NCI-H1417 treated with DMSO at 0.1 percent for 48 hours (cell line): ENCODE measurements at regions not wholly inside any gene's neighbourhood (a gene's known extent, or its start where the extent isn't known, plus 50 kb on each side); places are given as distances from the start of the nearest gene placed in this dataset.
A peak's percentile ranks its signal among the peaks of the same experiment; 100 is the strongest.

Source experiments
- DNase-seq: peaks from one replicate; lab custom pipeline; 2025; lab: John Stamatoyannopoulos, UW

GRCh38 chr5:99133921-99134320, 205.1 kb upstream of the CHD1 start:
- DNase-seq: peak; percentile 7

- DNase-seq: no peak
Observed at GRCh38 chr5:99129768-99130501, 201.1 kb upstream of the CHD1 start.

GRCh38 chr5:99122976-99123375, 194.2 kb upstream of the CHD1 start:
- no peak for DNase-seq

- DNase-seq: no peak
Observed at GRCh38 chr5:99119326-99119725, 190.5 kb upstream of the CHD1 start.

- no peak for DNase-seq
Observed at GRCh38 chr5:99116526-99116925, 187.7 kb upstream of the CHD1 start.

- no peak for DNase-seq
Observed at GRCh38 chr5:99109894-99110293, 181.1 kb upstream of the CHD1 start.

GRCh38 chr5:99105216-99105615, 176.4 kb upstream of the CHD1 start:
- DNase-seq: no peak

GRCh38 chr5:99104538-99105132, 175.8 kb upstream of the CHD1 start:
- DNase-seq: peak; percentile 10

GRCh38 chr5:99102073-99102697, 173.4 kb upstream of the CHD1 start:
- DNase-seq: no peak

- no peak for DNase-seq
Observed at GRCh38 chr5:99099691-99100090, 170.9 kb upstream of the CHD1 start.

GRCh38 chr5:99089822-99090549, 161.2 kb upstream of the CHD1 start:
- no peak for DNase-seq

GRCh38 chr5:99088309-99088708, 159.5 kb upstream of the CHD1 start:
- DNase-seq: no peak

GRCh38 chr5:99083197-99083596, 154.4 kb upstream of the CHD1 start:
- DNase-seq: no peak

GRCh38 chr5:99081711-99082110, 152.9 kb upstream of the CHD1 start:
- DNase-seq: no peak

GRCh38 chr5:99076723-99077640, 148.2 kb upstream of the CHD1 start:
- no peak for DNase-seq

GRCh38 chr5:99072846-99073245, 144.0 kb upstream of the CHD1 start:
- no peak for DNase-seq

GRCh38 chr5:99070822-99071221, 142.0 kb upstream of the CHD1 start:
- no peak for DNase-seq

GRCh38 chr5:99070362-99070761, 141.6 kb upstream of the CHD1 start:
- DNase-seq: no peak

GRCh38 chr5:99068944-99069650, 140.3 kb upstream of the CHD1 start:
- DNase-seq: no peak

GRCh38 chr5:99063737-99064136, 134.9 kb upstream of the CHD1 start:
- no peak for DNase-seq

GRCh38 chr5:99061711-99062110, 132.9 kb upstream of the CHD1 start:
- DNase-seq: no peak
